ENCODE measurements at regions not wholly inside any gene's neighbourhood (a gene's known extent, or its start where the extent isn't known, plus 50 kb on each side); places are given as distances from the start of the nearest gene placed in this dataset.

- no peak for TF ChIP-seq GATA2 (IDR thresholded peaks at IDR 0.05; ENCODE audit: low read depth, low read length)
- no peak for TF ChIP-seq GATA3 (IDR thresholded peaks at IDR 0.05; ENCODE audit: low read depth, low read length)
These were observed 185.6 kb upstream of the COPS8 start for GRCh38 chr2:236899950-236900640.

All from SH-SY5Y (cell line).